ENCODE measurements at regions not wholly inside any gene's neighbourhood (a gene's known extent, or its start where the extent isn't known, plus 50 kb on each side); places are given as distances from the start of the nearest gene placed in this dataset.
"Not testable (repeated sequence)": the region's sequence is repeated elsewhere in the genome, so short reads cannot be mapped to it uniquely, and the experiment has no call there.

GRCh38 chr12:19665121-19665900 lies 226.0 kb downstream of the AEBP2 start:
- DNase-seq (ENCODE audit: low read depth, low spot score), result no peak

GRCh38 chr12:19666070-19666469 lies 226.8 kb downstream of the AEBP2 start:
- no peak for DNase-seq (ENCODE audit: low read depth, low spot score)

GRCh38 chr12:19669793-19670192 lies 230.5 kb downstream of the AEBP2 start:
- no peak for DNase-seq (ENCODE audit: low read depth, low spot score)

GRCh38 chr12:19671695-19672094 lies 232.4 kb downstream of the AEBP2 start:
- no peak for DNase-seq (ENCODE audit: low read depth, low spot score)

GRCh38 chr12:19674437-19674836 lies 235.1 kb downstream of the AEBP2 start:
- no peak for DNase-seq (ENCODE audit: low read depth, low spot score)

GRCh38 chr12:19675361-19675760 lies 236.1 kb downstream of the AEBP2 start:
- DNase-seq (ENCODE audit: low read depth, low spot score), result no peak

- DNase-seq (ENCODE audit: low read depth, low spot score), result not testable (repeated sequence)
Measured at GRCh38 chr12:19678501-19678900, 239.2 kb downstream of the AEBP2 start.

GRCh38 chr12:19681007-19681406 lies 241.7 kb downstream of the AEBP2 start:
- no peak for DNase-seq (ENCODE audit: low read depth, low spot score)

GRCh38 chr12:19683178-19683927 lies 244.1 kb downstream of the AEBP2 start:
- DNase-seq (ENCODE audit: low read depth, low spot score), result peak; percentile 9

- no peak for DNase-seq (ENCODE audit: low read depth, low spot score)
Measured at GRCh38 chr12:19687371-19687770, 248.1 kb downstream of the AEBP2 start.

- no peak for DNase-seq (ENCODE audit: low read depth, low spot score)
Measured at GRCh38 chr12:19688532-19688931, 249.2 kb downstream of the AEBP2 start.

- no peak for DNase-seq (ENCODE audit: low read depth, low spot score)
Measured at GRCh38 chr12:19689226-19689625, 249.9 kb downstream of the AEBP2 start.

- no peak for DNase-seq (ENCODE audit: low read depth, low spot score)
Measured at GRCh38 chr12:19689801-19690472, 250.6 kb downstream of the AEBP2 start.

GRCh38 chr12:19692091-19692490 lies 252.8 kb downstream of the AEBP2 start:
- no peak for DNase-seq (ENCODE audit: low read depth, low spot score)

- DNase-seq (ENCODE audit: low read depth, low spot score), result no peak
Measured at GRCh38 chr12:19692566-19692965, 253.3 kb downstream of the AEBP2 start.

- DNase-seq (ENCODE audit: low read depth, low spot score), result no peak
Measured at GRCh38 chr12:19694627-19695026, 255.3 kb downstream of the AEBP2 start.

GRCh38 chr12:19695244-19696098 lies 256.2 kb downstream of the AEBP2 start:
- DNase-seq (ENCODE audit: low read depth, low spot score), result no peak

- DNase-seq (ENCODE audit: low read depth, low spot score), result no peak
Measured at GRCh38 chr12:19700969-19701368, 261.7 kb downstream of the AEBP2 start.

- no peak for DNase-seq (ENCODE audit: low read depth, low spot score)
Measured at GRCh38 chr12:19704966-19705365, 265.7 kb downstream of the AEBP2 start.

GRCh38 chr12:19706936-19707335 lies 267.6 kb downstream of the AEBP2 start:
- DNase-seq (ENCODE audit: low read depth, low spot score), result no peak

GRCh38 chr12:19707948-19708409 lies 268.7 kb downstream of the AEBP2 start:
- DNase-seq (ENCODE audit: low read depth, low spot score), result no peak

Measured in smooth muscle cell of the brain vasculature (primary cell).